ENCODE measurements at regions not wholly inside any gene's neighbourhood (a gene's known extent, or its start where the extent isn't known, plus 50 kb on each side); places are given as distances from the start of the nearest gene placed in this dataset.

DNA sequence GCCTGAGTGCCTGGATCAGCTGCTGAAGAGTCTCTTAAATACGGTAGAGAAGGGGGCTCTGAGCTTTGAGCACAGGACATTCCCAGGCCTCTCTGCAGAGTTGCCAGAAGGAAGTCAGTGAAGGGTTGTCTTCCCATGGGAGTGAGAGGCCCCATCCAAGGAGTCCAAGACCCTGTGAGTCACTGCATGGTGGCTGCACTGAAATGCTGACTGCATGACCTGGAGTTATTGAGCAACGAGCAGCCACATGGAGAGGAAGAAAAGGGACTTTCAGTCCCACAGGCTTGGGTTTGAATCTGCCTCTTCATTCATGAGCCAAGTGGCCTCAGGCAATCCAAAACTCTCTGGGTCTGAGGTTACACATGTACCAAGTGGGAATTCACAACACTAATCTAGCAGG, 69.6 kb upstream of the RASGRF1 start (continued):
- TF ChIP-seq, protein P1, sequence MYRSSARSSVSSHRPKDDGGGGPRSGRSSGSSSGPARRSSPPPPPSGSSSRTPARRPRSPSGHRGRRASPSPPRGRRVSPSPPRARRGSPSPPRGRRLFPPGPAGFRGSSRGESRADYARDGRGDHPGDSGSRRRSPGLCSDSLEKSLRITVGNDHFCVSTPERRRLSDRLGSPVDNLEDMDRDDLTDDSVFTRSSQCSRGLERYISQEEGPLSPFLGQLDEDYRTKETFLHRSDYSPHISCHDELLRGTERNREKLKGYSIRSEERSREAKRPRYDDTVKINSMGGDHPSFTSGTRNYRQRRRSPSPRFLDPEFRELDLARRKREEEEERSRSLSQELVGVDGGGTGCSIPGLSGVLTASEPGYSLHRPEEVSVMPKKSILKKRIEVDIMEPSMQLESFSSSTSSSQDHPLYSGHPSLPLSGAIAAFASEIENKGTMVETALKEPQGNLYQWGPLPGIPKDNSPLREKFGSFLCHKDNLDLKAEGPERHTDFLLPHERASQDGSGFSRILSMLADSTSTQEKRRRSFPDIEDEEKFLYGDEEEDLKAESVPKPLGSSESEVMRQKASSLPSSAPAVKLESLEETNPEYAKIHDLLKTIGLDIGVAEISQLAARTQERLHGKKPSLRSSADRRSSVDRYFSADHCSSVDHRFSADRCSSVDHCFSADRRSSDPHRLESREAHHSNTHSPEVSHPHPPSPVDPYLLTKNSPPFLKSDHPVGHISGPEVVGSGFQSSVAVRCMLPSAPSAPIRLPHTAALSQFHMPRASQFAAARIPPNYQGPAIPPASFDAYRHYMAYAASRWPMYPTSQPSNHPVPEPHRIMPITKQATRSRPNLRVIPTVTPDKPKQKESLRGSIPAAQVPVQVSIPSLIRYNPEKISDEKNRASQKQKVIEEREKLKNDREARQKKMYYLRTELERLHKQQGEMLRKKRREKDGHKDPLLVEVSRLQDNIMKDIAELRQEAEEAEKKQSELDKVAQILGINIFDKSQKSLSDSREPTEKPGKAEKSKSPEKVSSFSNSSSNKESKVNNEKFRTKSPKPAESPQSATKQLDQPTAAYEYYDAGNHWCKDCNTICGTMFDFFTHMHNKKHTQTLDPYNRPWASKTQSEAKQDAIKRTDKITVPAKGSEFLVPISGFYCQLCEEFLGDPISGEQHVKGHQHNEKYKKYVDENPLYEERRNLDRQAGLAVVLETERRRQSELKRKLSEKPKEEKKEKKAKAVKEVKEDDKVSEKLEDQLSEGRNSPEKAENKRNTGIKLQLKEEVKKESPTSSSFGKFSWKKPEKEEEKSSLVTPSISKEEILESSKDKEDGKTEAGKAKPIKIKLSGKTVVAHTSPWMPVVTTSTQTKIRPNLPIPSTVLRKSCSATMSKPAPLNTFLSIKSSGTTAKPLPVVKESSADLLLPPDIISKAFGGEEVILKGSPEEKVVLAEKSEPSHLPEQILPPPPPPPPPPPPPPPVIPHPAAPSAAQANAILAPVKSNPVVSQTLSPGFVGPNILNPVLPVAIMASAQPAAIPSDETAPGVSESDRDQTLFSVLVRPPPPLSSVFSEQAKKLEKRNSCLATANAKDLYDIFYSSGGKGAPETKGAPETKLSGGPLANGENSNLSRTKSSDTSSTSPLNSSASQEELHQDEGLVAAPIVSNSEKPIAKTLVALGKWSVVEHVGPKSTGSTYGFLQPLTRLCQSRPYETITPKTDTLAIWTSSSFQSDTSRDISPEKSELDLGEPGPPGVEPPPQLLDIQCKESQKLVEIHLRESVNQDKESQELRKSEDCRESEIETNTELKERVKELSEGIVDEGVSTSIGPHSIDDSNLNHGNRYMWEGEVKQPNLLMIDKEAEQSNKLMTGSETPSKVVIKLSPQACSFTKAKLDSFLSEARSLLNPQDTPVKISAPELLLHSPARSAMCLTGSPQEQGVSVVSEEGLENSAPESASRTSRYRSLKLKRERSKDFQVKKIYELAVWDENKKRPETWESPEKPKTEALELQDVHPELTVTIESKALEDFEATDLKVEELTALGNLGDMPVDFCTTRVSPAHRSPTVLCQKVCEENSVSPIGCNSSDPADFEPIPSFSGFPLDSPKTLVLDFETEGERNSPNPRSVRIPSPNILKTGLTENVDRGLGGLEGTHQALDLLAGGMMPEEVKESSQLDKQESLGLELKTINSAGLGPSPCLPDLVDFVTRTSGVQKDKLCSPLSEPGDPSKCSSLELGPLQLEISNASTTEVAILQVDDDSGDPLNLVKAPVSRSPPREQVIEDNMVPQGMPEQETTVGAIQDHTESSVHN (CRISPR knock-in tag; IDR thresholded peaks at IDR 0.05), result no peak
- TF ChIP-seq HDAC2 (CRISPR knock-in tag; IDR thresholded peaks at IDR 0.05) (no peak), SCMH1 (CRISPR knock-in tag; IDR thresholded peaks at IDR 0.05; ENCODE audit: borderline replicate concordance) (no peak), CENPX (CRISPR knock-in tag; IDR thresholded peaks at IDR 0.05) (no peak), ZMYM3 (CRISPR knock-in tag; IDR thresholded peaks at IDR 0.05) (no peak), ZNF205 (CRISPR knock-in tag; IDR thresholded peaks at IDR 0.05) (no peak), GTF3A (CRISPR knock-in tag; conservative IDR thresholded peaks at IDR 0.05) (no peak), ZNF703 (CRISPR knock-in tag; IDR thresholded peaks at IDR 0.05; ENCODE audit: borderline replicate concordance) (no peak)
- TF ChIP-seq, protein P2, sequence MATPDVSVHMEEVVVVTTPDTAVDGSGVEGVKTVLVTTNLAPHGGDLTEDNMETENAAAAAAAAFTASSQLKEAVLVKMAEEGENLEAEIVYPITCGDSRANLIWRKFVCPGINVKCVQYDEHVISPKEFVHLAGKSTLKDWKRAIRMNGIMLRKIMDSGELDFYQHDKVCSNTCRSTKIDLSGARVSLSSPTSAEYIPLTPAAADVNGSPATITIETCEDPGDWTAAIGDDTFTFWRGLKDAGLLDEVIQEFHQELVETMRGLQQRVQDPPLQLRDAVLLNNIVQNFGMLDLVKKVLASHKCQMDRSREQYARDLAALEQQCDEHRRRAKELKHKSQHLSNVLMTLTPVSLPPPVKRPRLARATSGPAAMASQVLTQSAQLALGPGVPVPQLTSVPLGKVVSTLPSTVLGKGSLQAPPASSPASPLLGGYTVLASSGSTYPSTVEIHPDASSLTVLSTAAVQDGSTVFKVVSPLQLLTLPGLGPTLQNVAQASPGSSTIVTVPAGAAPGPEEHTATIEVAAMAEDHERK (CRISPR knock-in tag; IDR thresholded peaks at IDR 0.05; ENCODE audit: low read depth), result no peak

Data from HepG2 (cell line).